Bronchial epithelial cell (primary cell): ENCODE measurements at regions not wholly inside any gene's neighbourhood (a gene's known extent, or its start where the extent isn't known, plus 50 kb on each side); places are given as distances from the start of the nearest gene placed in this dataset.
"Not testable (repeated sequence)": the region's sequence is repeated elsewhere in the genome, so short reads cannot be mapped to it uniquely, and the experiment has no call there.

Experiments used
- DNase-seq: peaks from one replicate; pipeline ENCODE4 v3.0.0-alpha.2; 2010; ENCODE audit warnings: low read depth
- FAIRE-seq: peaks from 2 replicates; lab custom pipeline; 2011; peaks lifted over from hg19 to GRCh38; lab: Jason Lieb, UNC
- H3K27me3 ChIP-seq: 2 replicates; pipeline ENCODE4 v1.5.1; 2011; ENCODE audit warnings: low read length; ENCODE audit not compliant: control insufficient read depth, insufficient read depth
- H3K36me3 ChIP-seq: 2 replicates; pipeline ENCODE4 v1.5.1; 2011; ENCODE audit warnings: low read length; ENCODE audit not compliant: control insufficient read depth, insufficient read depth
- H3K4me3 ChIP-seq: 2 replicates; pipeline ENCODE4 v1.5.1; 2011; ENCODE audit warnings: mild to moderate bottlenecking, low read depth, low read length, control low read depth
- CTCF ChIP-seq: IDR thresholded peaks from 2 replicates; pipeline ENCODE4 v1.5.1; 2011; ENCODE audit warnings: mild to moderate bottlenecking, moderate library complexity, low read length, control low read depth, inconsistent platforms; ENCODE audit not compliant: insufficient read depth, severe bottlenecking

GRCh38 chr14:54010981-54011380 is 54.4 kb upstream of the BMP4 start:
- no peaks in the 10 kb centered on the region for H3K27me3 ChIP-seq
- TF ChIP-seq CTCF, result no peak
- H3K4me3 ChIP-seq, result no peak overlapping the region
- no peaks in the 10 kb centered on the region for H3K36me3 ChIP-seq
- no peak for FAIRE-seq
- no peak for DNase-seq

DNA sequence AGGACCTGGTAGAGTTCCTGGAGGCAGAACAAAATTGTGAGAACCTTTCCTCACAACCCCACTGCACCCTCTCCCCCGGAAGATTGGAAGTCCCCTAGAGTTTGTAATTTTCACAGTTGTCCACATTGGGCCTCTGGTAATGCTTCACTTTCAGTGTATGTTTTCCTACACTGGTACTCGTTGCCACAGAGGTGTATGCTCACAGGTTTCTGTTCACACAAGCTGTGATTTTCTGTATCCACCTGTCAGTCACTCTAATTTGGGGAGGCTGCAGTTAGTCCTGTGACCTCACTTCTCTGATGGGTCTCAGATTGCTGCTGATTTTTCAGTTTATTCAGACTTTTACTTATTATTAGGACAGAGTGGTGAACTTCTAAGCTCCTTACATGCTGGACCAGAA is 66.4 kb upstream of the BMP4 start:
- DNase-seq, result no peak
- Histone ChIP-seq H3K36me3 (no peaks in the 10 kb centered on the region), H3K27me3 (no peaks in the 10 kb centered on the region), H3K4me3 (no peak overlapping the region)
- FAIRE-seq, result no peak
- no peak for TF ChIP-seq CTCF

DNA sequence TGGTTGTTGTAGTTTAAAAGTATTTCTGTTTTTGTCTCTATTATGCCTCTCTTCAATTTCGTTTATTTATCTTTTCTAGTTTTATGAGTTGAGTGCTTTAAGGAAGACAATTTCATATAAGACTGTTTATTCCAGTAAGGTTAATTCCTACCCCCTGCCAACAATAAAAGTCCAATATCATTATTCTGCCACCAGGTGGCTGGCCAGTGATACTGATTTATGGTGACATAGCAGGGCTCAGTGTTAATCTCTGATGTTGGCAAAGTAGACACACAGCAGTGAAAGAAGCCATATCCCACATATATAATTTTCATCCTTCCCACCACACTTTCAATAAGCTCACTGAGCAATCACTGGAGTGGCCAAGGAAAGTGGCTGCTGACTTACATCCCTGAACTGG is 69.0 kb upstream of the BMP4 start:
- H3K4me3 ChIP-seq, result no peak overlapping the region
- TF ChIP-seq CTCF, result peak; percentile 30
- DNase-seq (peak; percentile 44), FAIRE-seq (no peak)
- H3K36me3 ChIP-seq, result no peaks in the 10 kb centered on the region
- H3K27me3 ChIP-seq, result no peaks in the 10 kb centered on the region

DNA sequence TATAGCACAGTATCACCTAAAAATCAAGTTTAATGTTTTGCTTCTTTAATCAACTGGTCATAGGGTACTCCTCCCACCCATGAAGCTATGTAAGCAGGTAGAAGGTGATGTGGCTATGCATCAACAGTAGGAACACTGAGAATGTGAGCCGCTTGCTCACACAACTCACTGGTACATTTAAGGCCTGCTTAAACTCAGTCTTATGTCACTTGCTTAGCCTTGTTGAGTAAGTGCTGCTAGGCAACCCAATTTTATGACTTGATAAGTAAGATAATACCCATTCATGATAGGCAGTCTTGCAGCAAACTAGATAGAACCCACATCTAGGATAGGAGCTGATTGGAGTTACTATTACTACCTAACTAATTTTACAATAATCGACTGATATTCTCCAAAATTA is 70.0 kb upstream of the BMP4 start:
- no peaks in the 10 kb centered on the region for H3K36me3 ChIP-seq
- no peaks in the 10 kb centered on the region for H3K27me3 ChIP-seq
- H3K4me3 ChIP-seq, result no peak overlapping the region
- TF ChIP-seq CTCF, result no peak
- FAIRE-seq (no peak), DNase-seq (peak; percentile 12)

GRCh38 chr14:54030996-54031395 is 74.4 kb upstream of the BMP4 start:
- H3K36me3 ChIP-seq, H3K27me3 ChIP-seq, FAIRE-seq, DNase-seq, H3K4me3 ChIP-seq: not testable (repeated sequence)

GRCh38 chr14:54033285-54033684 is 76.7 kb upstream of the BMP4 start:
- DNase-seq, FAIRE-seq, H3K4me3 ChIP-seq, H3K27me3 ChIP-seq, H3K36me3 ChIP-seq: not testable (repeated sequence)

DNA sequence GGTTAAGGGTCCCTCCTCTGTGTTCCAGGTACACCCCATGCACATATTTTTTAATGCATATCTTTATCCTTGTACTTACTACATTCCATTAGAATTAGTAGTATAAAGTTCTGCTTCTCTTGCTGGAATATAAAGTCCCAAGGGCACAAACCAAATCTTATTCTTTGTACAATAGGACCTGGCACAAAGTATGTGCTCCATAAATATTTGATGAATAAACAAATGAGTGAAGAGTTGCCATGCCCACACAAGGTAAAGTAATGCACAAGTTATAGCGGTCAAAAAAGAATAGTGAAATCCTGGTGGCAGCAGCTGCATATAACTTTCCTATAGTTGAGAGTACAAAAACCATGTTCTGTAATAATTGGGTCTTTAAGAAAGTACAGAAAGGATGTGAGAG is 82.1 kb upstream of the BMP4 start:
- TF ChIP-seq CTCF, result no peak
- no peaks in the 10 kb centered on the region for H3K27me3 ChIP-seq
- H3K4me3 ChIP-seq, result no peak overlapping the region
- DNase-seq, result no peak
- FAIRE-seq, result no peak
- no peaks in the 10 kb centered on the region for H3K36me3 ChIP-seq
